Liver (tissue), 8 donors: ENCODE measurements at regions not wholly inside any gene's neighbourhood (a gene's known extent, or its start where the extent isn't known, plus 50 kb on each side); places are given as distances from the start of the nearest gene placed in this dataset.

Experiments
- DNase-seq: peaks from one replicate; pipeline ENCODE4 v3.0.0-alpha.2; 2017; ENCODE audit warnings: low spot score
- H3K27ac ChIP-seq, 2 donors: one replicate each; pipeline ENCODE4 v1.7.0; 2013; ENCODE audit warnings: inconsistent platforms in 2 of 2, low read length in 2 of 2, control low read depth in 1 of 2, low read depth in 1 of 2, mild to moderate bottlenecking in 1 of 2
- H3K27me3 ChIP-seq, 4 donors: one replicate each; pipeline versions ENCODE4 v1.6.1 to v1.7.0; 2013; ENCODE audit warnings: low read length in 3 of 4, inconsistent platforms in 1 of 4, mild to moderate bottlenecking in 1 of 4, moderate library complexity in 1 of 4; ENCODE audit not compliant: control insufficient read depth in 4 of 4, insufficient read depth in 4 of 4
- H3K36me3 ChIP-seq, 4 donors: one replicate each; pipeline versions ENCODE4 v1.6.1 to v1.7.0; 2013; ENCODE audit warnings: low read length in 3 of 4, mild to moderate bottlenecking in 3 of 4, low read depth in 1 of 4, moderate library complexity in 1 of 4; ENCODE audit not compliant: control insufficient read depth in 4 of 4, insufficient read depth in 3 of 4
- H3K4me1 ChIP-seq, 4 donors: one replicate each; pipeline versions ENCODE4 v1.6.1 to v1.7.0; 2013; ENCODE audit warnings: low read length in 3 of 4, mild to moderate bottlenecking in 3 of 4, moderate library complexity in 1 of 4; ENCODE audit not compliant: control insufficient read depth in 4 of 4, insufficient read depth in 4 of 4
- H3K4me3 ChIP-seq, 3 donors: one replicate each; pipeline versions ENCODE4 v1.6.1 to v1.7.0; 2013; ENCODE audit warnings: low read length in 3 of 3, control low read depth in 1 of 3, low read depth in 1 of 3, mild to moderate bottlenecking in 1 of 3
- H3K9ac ChIP-seq, 2 donors: one replicate each; pipeline ENCODE4 v1.7.0; 2013; ENCODE audit warnings: low read length in 2 of 2, mild to moderate bottlenecking in 2 of 2, moderate library complexity in 2 of 2, control low read depth in 1 of 2, low read depth in 1 of 2
- H3K9me3 ChIP-seq, 4 donors: one replicate each; pipeline versions ENCODE4 v1.6.1 to v1.7.0; 2013; ENCODE audit warnings: low read length in 3 of 4; ENCODE audit not compliant: control insufficient read depth in 4 of 4
- CTCF ChIP-seq: fragments of 150-350 bp; IDR thresholded peaks from 2 replicates; pipeline ENCODE4 v1.5.1; 2017; ENCODE audit warnings: improper control_type of control experiment, low read depth, low read length; ENCODE audit not compliant: missing input control
- FOXA1 ChIP-seq: IDR thresholded peaks from 2 replicates; pipeline ENCODE4 v1.6.1; 2016; ENCODE audit warnings: antibody characterized with exemption
- FOXA2 ChIP-seq: IDR thresholded peaks from 2 replicates; pipeline ENCODE4 v1.6.1; 2016; ENCODE audit warnings: antibody characterized with exemption
- GABPA ChIP-seq, 2 donors: IDR thresholded peaks in 1 of 2; conservative IDR thresholded peaks in 1 of 2; 2 replicates each; pipeline ENCODE4 v1.6.1; 2016; ENCODE audit warnings: antibody characterized with exemption in 2 of 2, mild to moderate bottlenecking in 1 of 2, moderate library complexity in 1 of 2
- HNF4A ChIP-seq, 2 donors: conservative IDR thresholded peaks; 2 replicates each; pipeline ENCODE4 v1.6.1; 2016; ENCODE audit warnings: antibody characterized with exemption in 2 of 2, mild to moderate bottlenecking in 2 of 2
- HNF4G ChIP-seq: IDR thresholded peaks from 2 replicates; pipeline ENCODE4 v1.6.1; 2016; ENCODE audit warnings: antibody characterized with exemption
- MAX ChIP-seq: IDR thresholded peaks from 2 replicates; pipeline ENCODE4 v1.6.1; 2016; ENCODE audit warnings: antibody characterized with exemption
- NR2F2 ChIP-seq: IDR thresholded peaks from 2 replicates; pipeline ENCODE4 v1.6.1; 2016; ENCODE audit warnings: antibody characterized with exemption
- RAD21 ChIP-seq, 2 donors: IDR thresholded peaks; 2 replicates each; pipeline ENCODE4 v1.6.1; 2016; ENCODE audit warnings: antibody characterized with exemption in 2 of 2, mild to moderate bottlenecking in 2 of 2
- RXRA ChIP-seq, 2 donors: IDR thresholded peaks; 2 replicates each; pipeline ENCODE4 v1.6.1; 2017 to 2018; ENCODE audit warnings: antibody characterized with exemption in 2 of 2, mild to moderate bottlenecking in 1 of 2
- SP1 ChIP-seq: IDR thresholded peaks from 2 replicates; pipeline ENCODE4 v1.6.1; 2018; ENCODE audit warnings: antibody characterized with exemption, mild to moderate bottlenecking
- TAF1 ChIP-seq: conservative IDR thresholded peaks from 2 replicates; pipeline ENCODE4 v1.6.1; 2016; ENCODE audit warnings: antibody characterized with exemption, mild to moderate bottlenecking
- YY1 ChIP-seq: IDR thresholded peaks from 2 replicates; pipeline ENCODE4 v1.6.1; 2016; ENCODE audit warnings: antibody characterized with exemption, mild to moderate bottlenecking
- WGBS: extraction: QIAGEN DNeasy Blood & Tissue Kit; methylation state at CpG from one replicate; pipeline ENCODE4 v1.1.7; 2013; 5-methylcytosine and 5-hydroxymethylcytosine counted together
- TF ChIP-seq, protein P1 (sequence below): IDR thresholded peaks from 2 replicates; pipeline ENCODE4 v1.6.1; 2016; ENCODE audit warnings: antibody characterized with exemption
- TF ChIP-seq, protein P2 (sequence below): IDR thresholded peaks from 2 replicates; pipeline ENCODE4 v1.6.1; 2016; ENCODE audit warnings: antibody characterized with exemption
- TF ChIP-seq, protein P3 (sequence below): IDR thresholded peaks from 2 replicates; pipeline ENCODE4 v1.6.1; 2016; ENCODE audit warnings: antibody characterized with exemption, mild to moderate bottlenecking
- donor health status: healthy.
- donor health status: healthy.
- donor health status: healthy.
- donor health status: healthy.
- donor health status: healthy.

- Histone ChIP-seq H3K9me3 (no peaks in the 10 kb centered on the region), H3K4me3 (no peak overlapping the region), H3K36me3 (no peaks in the 10 kb centered on the region), H3K9ac (no peak overlapping the region), H3K4me1 (no peaks in the 10 kb centered on the region), H3K27ac (no peak overlapping the region), H3K27me3 (no peaks in the 10 kb centered on the region)
- WGBS, result 65% methylated on average over 7 of the region's 7 CpGs
- no peak for DNase-seq
- TF ChIP-seq HNF4A (conservative IDR thresholded peaks at IDR 0.05) (no peak), FOXA1 (no peak), RXRA (IDR thresholded peaks at IDR 0.05) (no peak), FOXA2 (no peak), GABPA (IDR thresholded peaks at IDR 0.05 in 1 of 2, conservative IDR thresholded peaks at IDR 0.05 in 1 of 2) (no peak), HNF4G (no peak), SP1 (no peak), CTCF (no peak), NR2F2 (no peak), RAD21 (IDR thresholded peaks at IDR 0.05) (no peak), TAF1 (no peak)
- TF ChIP-seq, protein P1, sequence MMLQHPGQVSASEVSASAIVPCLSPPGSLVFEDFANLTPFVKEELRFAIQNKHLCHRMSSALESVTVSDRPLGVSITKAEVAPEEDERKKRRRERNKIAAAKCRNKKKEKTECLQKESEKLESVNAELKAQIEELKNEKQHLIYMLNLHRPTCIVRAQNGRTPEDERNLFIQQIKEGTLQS, result no peak
- TF ChIP-seq, protein P2, sequence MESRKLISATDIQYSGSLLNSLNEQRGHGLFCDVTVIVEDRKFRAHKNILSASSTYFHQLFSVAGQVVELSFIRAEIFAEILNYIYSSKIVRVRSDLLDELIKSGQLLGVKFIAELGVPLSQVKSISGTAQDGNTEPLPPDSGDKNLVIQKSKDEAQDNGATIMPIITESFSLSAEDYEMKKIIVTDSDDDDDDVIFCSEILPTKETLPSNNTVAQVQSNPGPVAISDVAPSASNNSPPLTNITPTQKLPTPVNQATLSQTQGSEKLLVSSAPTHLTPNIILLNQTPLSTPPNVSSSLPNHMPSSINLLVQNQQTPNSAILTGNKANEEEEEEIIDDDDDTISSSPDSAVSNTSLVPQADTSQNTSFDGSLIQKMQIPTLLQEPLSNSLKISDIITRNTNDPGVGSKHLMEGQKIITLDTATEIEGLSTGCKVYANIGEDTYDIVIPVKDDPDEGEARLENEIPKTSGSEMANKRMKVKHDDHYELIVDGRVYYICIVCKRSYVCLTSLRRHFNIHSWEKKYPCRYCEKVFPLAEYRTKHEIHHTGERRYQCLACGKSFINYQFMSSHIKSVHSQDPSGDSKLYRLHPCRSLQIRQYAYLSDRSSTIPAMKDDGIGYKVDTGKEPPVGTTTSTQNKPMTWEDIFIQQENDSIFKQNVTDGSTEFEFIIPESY, result no peak
- TF ChIP-seq, protein P3, sequence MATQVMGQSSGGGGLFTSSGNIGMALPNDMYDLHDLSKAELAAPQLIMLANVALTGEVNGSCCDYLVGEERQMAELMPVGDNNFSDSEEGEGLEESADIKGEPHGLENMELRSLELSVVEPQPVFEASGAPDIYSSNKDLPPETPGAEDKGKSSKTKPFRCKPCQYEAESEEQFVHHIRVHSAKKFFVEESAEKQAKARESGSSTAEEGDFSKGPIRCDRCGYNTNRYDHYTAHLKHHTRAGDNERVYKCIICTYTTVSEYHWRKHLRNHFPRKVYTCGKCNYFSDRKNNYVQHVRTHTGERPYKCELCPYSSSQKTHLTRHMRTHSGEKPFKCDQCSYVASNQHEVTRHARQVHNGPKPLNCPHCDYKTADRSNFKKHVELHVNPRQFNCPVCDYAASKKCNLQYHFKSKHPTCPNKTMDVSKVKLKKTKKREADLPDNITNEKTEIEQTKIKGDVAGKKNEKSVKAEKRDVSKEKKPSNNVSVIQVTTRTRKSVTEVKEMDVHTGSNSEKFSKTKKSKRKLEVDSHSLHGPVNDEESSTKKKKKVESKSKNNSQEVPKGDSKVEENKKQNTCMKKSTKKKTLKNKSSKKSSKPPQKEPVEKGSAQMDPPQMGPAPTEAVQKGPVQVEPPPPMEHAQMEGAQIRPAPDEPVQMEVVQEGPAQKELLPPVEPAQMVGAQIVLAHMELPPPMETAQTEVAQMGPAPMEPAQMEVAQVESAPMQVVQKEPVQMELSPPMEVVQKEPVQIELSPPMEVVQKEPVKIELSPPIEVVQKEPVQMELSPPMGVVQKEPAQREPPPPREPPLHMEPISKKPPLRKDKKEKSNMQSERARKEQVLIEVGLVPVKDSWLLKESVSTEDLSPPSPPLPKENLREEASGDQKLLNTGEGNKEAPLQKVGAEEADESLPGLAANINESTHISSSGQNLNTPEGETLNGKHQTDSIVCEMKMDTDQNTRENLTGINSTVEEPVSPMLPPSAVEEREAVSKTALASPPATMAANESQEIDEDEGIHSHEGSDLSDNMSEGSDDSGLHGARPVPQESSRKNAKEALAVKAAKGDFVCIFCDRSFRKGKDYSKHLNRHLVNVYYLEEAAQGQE, result no peak
Observed at GRCh38 chr3:82186017-82186416, 424.6 kb upstream of the GBE1 start.

DNA sequence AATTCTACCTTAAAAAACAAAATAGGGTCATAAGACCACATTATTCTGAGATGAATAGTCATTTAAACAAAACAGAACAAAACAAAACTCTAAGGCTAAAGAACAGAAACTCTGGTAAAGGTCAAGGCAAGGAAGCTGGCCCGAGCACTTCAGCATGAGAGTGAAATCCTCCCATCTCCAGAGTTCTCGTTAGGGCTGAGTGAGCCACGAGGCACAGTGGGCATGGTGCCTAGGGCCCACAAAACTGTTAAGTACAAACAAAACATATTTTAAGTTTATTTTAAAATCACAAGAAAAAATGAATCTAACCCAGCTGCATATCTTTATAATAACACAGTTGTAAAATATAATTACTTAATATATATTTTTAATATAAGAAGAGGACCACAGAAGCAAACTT is 417.8 kb upstream of the GBE1 start:
- DNase-seq, result no peak
- H3K9ac ChIP-seq, result no peak overlapping the region
- 72% methylated on average over 3 of the region's 3 CpGs for WGBS
- H3K9me3 ChIP-seq, result peaks cover 0 to 3% (median 0%) of the 10 kb centered on the region in 4 donors
- H3K27ac ChIP-seq, result no peak overlapping the region
- no peaks in the 10 kb centered on the region for H3K36me3 ChIP-seq
- H3K27me3 ChIP-seq, result no peaks in the 10 kb centered on the region
- no peaks in the 10 kb centered on the region for H3K4me1 ChIP-seq
- H3K4me3 ChIP-seq, result no peak overlapping the region
- TF ChIP-seq RAD21 (IDR thresholded peaks at IDR 0.05) (no peak), HNF4G (no peak), YY1 (no peak), SP1 (no peak), FOXA1 (no peak), TAF1 (no peak), MAX (no peak), CTCF (no peak)
- TF ChIP-seq, protein P2, result no peak
